HCT116 (cell line): ENCODE measurements at regions not wholly inside any gene's neighbourhood (a gene's known extent, or its start where the extent isn't known, plus 50 kb on each side); places are given as distances from the start of the nearest gene placed in this dataset.

Experiments
- ATAC-seq: fragments of 200-7000 bp; cut with Tn5 transposase; 2 replicates; pipeline ENCODE4 v1.9.1; 2020; ENCODE audit warnings: mild to moderate bottlenecking, moderate library complexity
- BruUV-seq: library from RNA; stranded (reverse); fragments of 400-500 nt; replicated peaks from 2 replicates; lab custom pipeline; 2021; lab: Mats Ljungman, UMichigan
- CTCF ChIA-PET: fragments of 300-600 bp; sonication (Branson Sonifier 250); formaldehyde crosslinking; loops from one replicate; lab custom pipeline; 2021; ENCODE audit warnings: antibody characterized with exemption; lab: Charles Lee
- POLR2A ChIA-PET: fragments of 300-600, 350-600 bp; sonication (Branson Sonifier 250); formaldehyde crosslinking; loops from one replicate; lab custom pipeline; 2021; ENCODE audit warnings: antibody characterized with exemption; lab: Charles Lee
- RAD21 ChIA-PET, 2 experiments: fragments of 300-600 bp; sonication (Branson Sonifier 250); formaldehyde crosslinking; loops; one replicate each; lab custom pipeline; 2023; ENCODE audit warnings: low total read pairs in 2 of 2; ENCODE audit not compliant: uncharacterized antibody in 2 of 2, unreplicated experiment in 2 of 2, low non-redundant PET in 1 of 2; lab: Charles Lee
- DNase-seq: peaks from one replicate; pipeline ENCODE4 v3.0.0-alpha.2; 2010; ENCODE audit warnings: low read depth, low spot score
- H2AFZ ChIP-seq: fragments of 200-600 bp; shearing (Covaris generic), sonication (generic); 2 replicates; pipeline ENCODE4 v1.6.1; 2017; ENCODE audit warnings: low read depth, mixed run types, mixed read lengths, antibody characterized with exemption, low read length; ENCODE audit not compliant: poor library complexity, severe bottlenecking
- H3K27ac ChIP-seq: 2 replicates; pipeline ENCODE4 v1.5.1; 2012; ENCODE audit warnings: low read depth, low read length
- H3K27me3 ChIP-seq: fragments of 200-600 bp; sonication (generic); 2 replicates; pipeline ENCODE4 v1.6.1; 2016; ENCODE audit warnings: mixed run types, low read length, mixed read lengths; ENCODE audit not compliant: insufficient read depth
- H3K36me3 ChIP-seq, 2 experiments: fragments of 200-500 bp in 1 of 2; fragments of 200-600 bp in 1 of 2; sonication (Bioruptor generic) in 1 of 2; sonication (generic) in 1 of 2; 2 replicates each; pipeline versions ENCODE4 v1.5.1 to v1.6.1; 2014 to 2016; ENCODE audit warnings: low read length in 2 of 2, inconsistent platforms in 1 of 2, mixed read lengths in 1 of 2, mixed run types in 1 of 2; ENCODE audit not compliant: insufficient read depth in 2 of 2, control insufficient read depth in 1 of 2
- H3K4me1 ChIP-seq, 2 experiments: fragments of 200-600 bp in 1 of 2; sonication (generic) in 1 of 2; 2 replicates each; pipeline versions ENCODE4 v1.5.1 to v1.6.1; 2012 to 2017; ENCODE audit warnings: low read length in 2 of 2, inconsistent platforms in 1 of 2, mild to moderate bottlenecking in 1 of 2, mixed read lengths in 1 of 2, mixed run types in 1 of 2, moderate library complexity in 1 of 2; ENCODE audit not compliant: insufficient read depth in 2 of 2, control insufficient read depth in 1 of 2
- H3K4me2 ChIP-seq: fragments of 200-600 bp; sonication (generic); 2 replicates; pipeline ENCODE4 v1.6.1; 2017; ENCODE audit warnings: mixed run types, low read length, mixed read lengths
- H3K4me3 ChIP-seq, 2 experiments: fragments of 200-600 bp in 1 of 2; sonication (generic) in 1 of 2; replicated peaks in 1 of 2; 2 replicates each; pipeline ENCODE4 v1.5.1; 2011 to 2016; ENCODE audit warnings: low read length in 2 of 2, control low read depth in 1 of 2, low read depth in 1 of 2, mild to moderate bottlenecking in 1 of 2, mixed read lengths in 1 of 2, mixed run types in 1 of 2
- H3K79me2 ChIP-seq: fragments of 200-600 bp; sonication (generic); 2 replicates; pipeline ENCODE4 v1.6.1; 2017; ENCODE audit warnings: mild to moderate bottlenecking, mixed run types, low read length, moderate library complexity, mixed read lengths; ENCODE audit not compliant: insufficient read depth
- H3K9ac ChIP-seq: fragments of 200-600 bp; sonication (generic); 2 replicates; pipeline ENCODE4 v1.6.1; 2016; ENCODE audit warnings: low read length, mixed read lengths
- H3K9me2 ChIP-seq: fragments of 200-600 bp; sonication (generic), shearing (Covaris generic); 2 replicates; pipeline ENCODE4 v1.6.1; 2017; ENCODE audit warnings: mixed run types, mild to moderate bottlenecking, moderate library complexity; ENCODE audit not compliant: insufficient read depth
- H3K9me3 ChIP-seq, 2 experiments: fragments of 200-500 bp in 1 of 2; fragments of 200-600 bp in 1 of 2; sonication (Bioruptor generic) in 1 of 2; sonication (generic) in 1 of 2; 2 replicates each; pipeline ENCODE4 v1.6.1; 2014 to 2017; ENCODE audit warnings: low read length in 2 of 2, mixed read lengths in 2 of 2, inconsistent platforms in 1 of 2, low read depth in 1 of 2, mild to moderate bottlenecking in 1 of 2, mixed run types in 1 of 2, moderate library complexity in 1 of 2; ENCODE audit not compliant: control insufficient read depth in 1 of 2, insufficient read depth in 1 of 2
- H4K20me1 ChIP-seq: fragments of 200-600 bp; sonication (generic), shearing (Covaris generic); 2 replicates; pipeline ENCODE4 v1.6.1; 2017; ENCODE audit warnings: mixed run types, mild to moderate bottlenecking, moderate library complexity; ENCODE audit not compliant: insufficient read depth
- CBX3 ChIP-seq: IDR thresholded peaks from 2 replicates; pipeline ENCODE4 v1.6.1; 2012; ENCODE audit warnings: low read depth
- CEBPB ChIP-seq: IDR thresholded peaks from 2 replicates; pipeline ENCODE4 v1.6.1; 2012; ENCODE audit warnings: low read depth
- CTCF ChIP-seq, 3 experiments: fragments of 200-600 bp in 1 of 3; sonication (generic) in 1 of 3; IDR thresholded peaks in 2 of 3; conservative IDR thresholded peaks in 1 of 3; 2 replicates each; pipeline ENCODE4 v1.5.1; 2012 to 2017; ENCODE audit warnings: low read depth in 2 of 3, low read length in 2 of 3, antibody characterized with exemption in 1 of 3, borderline replicate concordance in 1 of 3, control low read depth in 1 of 3, mild to moderate bottlenecking in 1 of 3, mixed read lengths in 1 of 3, mixed run types in 1 of 3, moderate library complexity in 1 of 3; ENCODE audit not compliant: insufficient read depth in 1 of 3
- ELF1 ChIP-seq: IDR thresholded peaks from 2 replicates; pipeline ENCODE4 v1.6.1; 2012; ENCODE audit warnings: low read depth, borderline replicate concordance
- FOSL1 ChIP-seq: IDR thresholded peaks from 2 replicates; pipeline ENCODE4 v1.6.1; 2012; ENCODE audit warnings: low read depth
- RAD21 ChIP-seq: IDR thresholded peaks from 2 replicates; pipeline ENCODE4 v1.6.1; 2012; ENCODE audit warnings: low read depth, mild to moderate bottlenecking
- REST ChIP-seq: IDR thresholded peaks from 2 replicates; pipeline ENCODE4 v1.6.1; 2012; ENCODE audit warnings: low read depth
- YY1 ChIP-seq: IDR thresholded peaks from 2 replicates; pipeline ENCODE4 v1.6.1; 2011; ENCODE audit warnings: low read length, low read depth, moderate library complexity, mild to moderate bottlenecking; ENCODE audit not compliant: insufficient replicate concordance; ENCODE audit errors: extremely low read depth
- ZNF274 ChIP-seq: fragments of 200-500 bp; sonication (Bioruptor generic); IDR thresholded peaks from 2 replicates; pipeline ENCODE4 v1.6.1; 2014; ENCODE audit warnings: mild to moderate bottlenecking, low read depth, low read length, inconsistent platforms
- intact Hi-C: fragments of 100-400 bp; cut with micrococcal nuclease; formaldehyde crosslinking; loops from 2 replicates; pipeline ENCODE4 v1.10.0; 2022

GRCh38 chr4:89482251-89482650 lies 174.7 kb upstream of the GPRIN3 start:
- CTCF ChIA-PET = interaction anchor here (0.8 to 1.5 kb wide), 3 partner anchors 256 to 421 kb away, joined by 3 to 4 read pairs (median 4); no protein-coding TSS in a partner anchor
- ATAC-seq = peak; percentile 99
- POLR2A ChIA-PET = no interaction called here

More at GRCh38 chr4:89482251-89482650, 174.7 kb upstream of the GPRIN3 start:
- no peaks in the 10 kb centered on the region for H3K27me3 ChIP-seq
- H3K9ac ChIP-seq = no peak overlapping the region
- TF ChIP-seq YY1 (no peak), REST (no peak), ZNF274 (no peak), CTCF (IDR thresholded peaks at IDR 0.05 in 2 of 3, conservative IDR thresholded peaks at IDR 0.05 in 1 of 3; ENCODE audit: borderline replicate concordance in 1 of 3, insufficient read depth in 1 of 3, low read depth in 2 of 3, low read length in 2 of 3) (peak; percentile 31 to 48 (median 33); a peak in 4 of 6 replicates), RAD21 (peak; percentile 58), CEBPB (no peak), CBX3 (peak; percentile 24; the same call in 1 of the 2 replicates), FOSL1 (no peak), ELF1 (no peak)
- no peak overlapping the region for H3K4me3 ChIP-seq
- H3K4me1 ChIP-seq = no peaks in the 10 kb centered on the region
- BruUV-seq = no TSS peak
- intact Hi-C loops = loop anchor here (2.0 kb wide), 1 partner anchor 419 kb away; no protein-coding TSS in a partner anchor
- no peaks in the 10 kb centered on the region for H3K36me3 ChIP-seq
- no peak overlapping the region for H3K4me2 ChIP-seq
- H3K27ac ChIP-seq = no peak overlapping the region
- H2AFZ ChIP-seq = no peak overlapping the region
- no peaks in the 10 kb centered on the region for H3K9me2 ChIP-seq
- no peaks in the 10 kb centered on the region for H3K9me3 ChIP-seq
- DNase-seq = peak; percentile 68
- no peaks in the 10 kb centered on the region for H3K79me2 ChIP-seq
- no peaks in the 10 kb centered on the region for H4K20me1 ChIP-seq
- RAD21 ChIA-PET = no interaction called here
